ENCODE measurements at regions not wholly inside any gene's neighbourhood (a gene's known extent, or its start where the extent isn't known, plus 50 kb on each side); places are given as distances from the start of the nearest gene placed in this dataset.
A peak's percentile ranks its signal among the peaks of the same experiment; 100 is the strongest.

GRCh38 chr5:116681334-116682013 lies 106.9 kb upstream of the SEMA6A start:
- intact Hi-C loops (cut with micrococcal nuclease; ENCODE audit: unreplicated experiment) = loop anchor here (1.0 to 5.0 kb wide), 3 partner anchors 23 to 266 kb away; no protein-coding TSS in a partner anchor
- FAIRE-seq = peak; percentile 83
- no peaks in the 10 kb centered on the region for H3K79me2 ChIP-seq (ENCODE audit: control insufficient read depth, insufficient read depth, low read length)
- no peaks in the 10 kb centered on the region for H3K36me3 ChIP-seq (ENCODE audit: control insufficient read depth in 2 of 2, insufficient read depth in 2 of 2, low read length in 1 of 2)
- H3K9ac ChIP-seq (ENCODE audit: control insufficient read depth, insufficient read depth, low read length) = 0 out of 2 replicates have a peak overlapping the region, but pooled peaks have one; percentile 18
- in situ Hi-C loops (cut with MboI) = no loop called here
- peak overlapping the region; percentile 84 for H3K27ac ChIP-seq (ENCODE audit: control insufficient read depth, insufficient read depth)
- ChIA-PET SMC1A (ENCODE audit: uncharacterized antibody, unreplicated experiment) (interaction anchor here (1.0 to 19.1 kb wide), 19 partner anchors 10 to 112 kb away, joined by 3 to 394 read pairs (median 6); no protein-coding TSS in a partner anchor), CTCF (interaction anchor here (1.0 to 2.5 kb wide), 10 partner anchors 9 to 110 kb away, joined by 3 to 16 read pairs (median 4); partner anchors contain the start of gene SEMA6A), RAD21 (ENCODE audit: unreplicated experiment) (interaction anchor here (0.7 to 5.5 kb wide), 24 partner anchors 9 to 228 kb away, joined by 3 to 56 read pairs (median 4); no protein-coding TSS in a partner anchor), POLR2A (interaction anchor here (0.6 to 2.3 kb wide), 10 partner anchors 8 to 200 kb away, joined by 3 to 12 read pairs (median 4); no protein-coding TSS in a partner anchor)
- peaks cover 4% of the 10 kb centered on the region; the same call in 1 of the 3 replicates for H3K9me3 ChIP-seq (replicated peaks; ENCODE audit: control insufficient read depth, insufficient read depth, low read length)
- no peaks in the 10 kb centered on the region for H3K27me3 ChIP-seq (replicated peaks in 1 of 2; ENCODE audit: control insufficient read depth in 2 of 2, insufficient read depth in 2 of 2, low read length in 1 of 2)
- 22% methylated on average over 7 of the region's 7 CpGs for WGBS (ENCODE audit: insufficient coverage, insufficient replicate concordance, low lambda C conversion rate, missing lambda C conversion rate)
- peak; percentile 86 for DNase-seq (ENCODE audit: low read depth, low spot score)
- H4K20me1 ChIP-seq (ENCODE audit: control insufficient read depth, insufficient read depth) = no peaks in the 10 kb centered on the region
- peak overlapping the region; percentile 90 for H2AFZ ChIP-seq (ENCODE audit: control insufficient read depth, low read depth, low read length)
- H3K4me3 ChIP-seq = 0 out of 2 replicates have a peak overlapping the region, but pooled peaks have one; percentile 14
- peak overlapping the region; percentile 49 for H3K4me2 ChIP-seq (ENCODE audit: control insufficient read depth, insufficient read depth)
- ATAC-seq = peak; percentile 98
- BruUV-seq (replicated peaks) = TSS peak; percentile 74
- H3K4me1 ChIP-seq (ENCODE audit: control insufficient read depth, insufficient read depth, low read length) = peaks cover 20% of the 10 kb centered on the region
- peak; percentile 74; the same call in 1 of the 2 replicates for TF ChIP-seq STAT3 (IDR thresholded peaks at IDR 0.05; ENCODE audit: low read depth, low read length)
- peak; percentile 95 for TF ChIP-seq RELA (IDR thresholded peaks at IDR 0.05; ENCODE audit: borderline replicate concordance, partially characterized antibody)
- TF ChIP-seq IKZF2 (IDR thresholded peaks at IDR 0.05) = peak; percentile 92 to 94
- peak in 1 of 2 experiments; percentile 26; a peak in 2 of 4 replicates for TF ChIP-seq BHLHE40 (IDR thresholded peaks at IDR 0.05; ENCODE audit: borderline replicate concordance in 1 of 2, low read depth in 2 of 2, low read length in 1 of 2)
- peak; percentile 48 to 65; a peak in 2 of 4 replicates for TF ChIP-seq EP300 (IDR thresholded peaks at IDR 0.05; ENCODE audit: borderline replicate concordance in 1 of 2, control insufficient read depth in 1 of 2, low read depth in 2 of 2, low read length in 2 of 2)
- peak; percentile 89 for TF ChIP-seq TBL1XR1 (IDR thresholded peaks at IDR 0.05; ENCODE audit: low read depth, low read length)
- peak; percentile 78 for TF ChIP-seq ATF7 (IDR thresholded peaks at IDR 0.05; ENCODE audit: low read depth)
- peak; percentile 56 for TF ChIP-seq JUNB (IDR thresholded peaks at IDR 0.05)
- peak; percentile 20; the same call in 1 of the 2 replicates for TF ChIP-seq CBX5 (IDR thresholded peaks at IDR 0.05; ENCODE audit: low read depth)
- TF ChIP-seq NFIC (IDR thresholded peaks at IDR 0.05; ENCODE audit: low read depth, low read length) = peak; percentile 76
- TF ChIP-seq IRF4 (IDR thresholded peaks at IDR 0.05; ENCODE audit: low read depth, low read length) = 0 out of 2 replicates have a peak, but pooled peaks have one; percentile 36
- peak; percentile 78; the same call in 1 of the 2 replicates for TF ChIP-seq NBN (IDR thresholded peaks at IDR 0.05)
- peak; percentile 76 for TF ChIP-seq GATAD2B (conservative IDR thresholded peaks at IDR 0.05; ENCODE audit: low read depth)
- TF ChIP-seq, protein P1, sequence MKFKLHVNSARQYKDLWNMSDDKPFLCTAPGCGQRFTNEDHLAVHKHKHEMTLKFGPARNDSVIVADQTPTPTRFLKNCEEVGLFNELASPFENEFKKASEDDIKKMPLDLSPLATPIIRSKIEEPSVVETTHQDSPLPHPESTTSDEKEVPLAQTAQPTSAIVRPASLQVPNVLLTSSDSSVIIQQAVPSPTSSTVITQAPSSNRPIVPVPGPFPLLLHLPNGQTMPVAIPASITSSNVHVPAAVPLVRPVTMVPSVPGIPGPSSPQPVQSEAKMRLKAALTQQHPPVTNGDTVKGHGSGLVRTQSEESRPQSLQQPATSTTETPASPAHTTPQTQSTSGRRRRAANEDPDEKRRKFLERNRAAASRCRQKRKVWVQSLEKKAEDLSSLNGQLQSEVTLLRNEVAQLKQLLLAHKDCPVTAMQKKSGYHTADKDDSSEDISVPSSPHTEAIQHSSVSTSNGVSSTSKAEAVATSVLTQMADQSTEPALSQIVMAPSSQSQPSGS (IDR thresholded peaks at IDR 0.05; ENCODE audit: low read length) = peak; percentile 66
- TF ChIP-seq ELK1 (IDR thresholded peaks at IDR 0.05; ENCODE audit: low read depth, low read length) = no peak
- TF ChIP-seq DPF2 (IDR thresholded peaks at IDR 0.05) = peak; percentile 55
- peak; percentile 90 for TF ChIP-seq EED (IDR thresholded peaks at IDR 0.05; ENCODE audit: low read depth)
- peak; percentile 84; the same call in 1 of the 2 replicates for TF ChIP-seq HDGF (IDR thresholded peaks at IDR 0.05)
- TF ChIP-seq YY1 (IDR thresholded peaks at IDR 0.05; ENCODE audit: low read depth, low read length) = 0 out of 2 replicates have a peak, but pooled peaks have one; percentile 11
- TF ChIP-seq POU2F2 (IDR thresholded peaks at IDR 0.05; ENCODE audit: borderline replicate concordance, low read depth, low read length) = peak; percentile 63; the same call in 2 of the 3 replicates
- TF ChIP-seq RAD51 (IDR thresholded peaks at IDR 0.05) = peak; percentile 91
- TF ChIP-seq SMAD1 (IDR thresholded peaks at IDR 0.05; ENCODE audit: low read depth, partially characterized antibody) = peak; percentile 40
- TF ChIP-seq SIN3A (IDR thresholded peaks at IDR 0.05; ENCODE audit: low read depth, low read length) = no peak

Measured in GM12878 (cell line).